ENCODE measurements at regions not wholly inside any gene's neighbourhood (a gene's known extent, or its start where the extent isn't known, plus 50 kb on each side); places are given as distances from the start of the nearest gene placed in this dataset.

- Histone ChIP-seq H3K36me3 (ENCODE audit: insufficient read depth, low read length, poor library complexity, severe bottlenecking) (no peaks in the 10 kb centered on the region), H3K9me3 (ENCODE audit: low read depth, low read length, poor library complexity, severe bottlenecking) (peaks cover 15% of the 10 kb centered on the region), H3K4me1 (ENCODE audit: insufficient read depth, low read length, poor library complexity, severe bottlenecking) (no peaks in the 10 kb centered on the region), H3K4me3 (ENCODE audit: low read depth, low read length, poor library complexity, severe bottlenecking) (no peak overlapping the region), H3K27me3 (replicated peaks; ENCODE audit: insufficient read depth, low read depth, low read length, poor library complexity) (no peaks in the 10 kb centered on the region), H3K27ac (ENCODE audit: low read depth, low read length, poor library complexity, severe bottlenecking) (no peak overlapping the region)
- no peak for DNase-seq (ENCODE audit: low spot score)
- ChIA-PET CTCF (no interaction called here), POLR2A (ENCODE audit: low non-redundant PET) (no interaction called here)
- no peak for TF ChIP-seq EZH2 (IDR thresholded peaks at IDR 0.05; ENCODE audit: borderline replicate concordance, low read depth, low read length, poor library complexity, severe bottlenecking)
- no peak for TF ChIP-seq CTCF (conservative IDR thresholded peaks at IDR 0.05; ENCODE audit: low read depth, low read length)
- BruUV-seq (replicated peaks), result no TSS peak
- intact Hi-C loops (cut with micrococcal nuclease; ENCODE audit: unreplicated experiment), result no loop called here
These were observed 576.7 kb upstream of the SALL3 start for GRCh38 chr18:78402966-78403365.

- ChIA-PET POLR2A (ENCODE audit: low non-redundant PET) (no interaction called here), CTCF (no interaction called here)
- no peak for DNase-seq (ENCODE audit: low spot score)
- no peaks in the 10 kb centered on the region for H3K36me3 ChIP-seq (ENCODE audit: insufficient read depth, low read length, poor library complexity, severe bottlenecking)
- H3K27me3 ChIP-seq (replicated peaks; ENCODE audit: insufficient read depth, low read depth, low read length, poor library complexity), result no peaks in the 10 kb centered on the region
- TF ChIP-seq CTCF (conservative IDR thresholded peaks at IDR 0.05; ENCODE audit: low read depth, low read length) (no peak), EZH2 (IDR thresholded peaks at IDR 0.05; ENCODE audit: borderline replicate concordance, low read depth, low read length, poor library complexity, severe bottlenecking) (no peak)
- H3K4me3 ChIP-seq (ENCODE audit: low read depth, low read length, poor library complexity, severe bottlenecking), result no peak overlapping the region
- no peak overlapping the region for H3K27ac ChIP-seq (ENCODE audit: low read depth, low read length, poor library complexity, severe bottlenecking)
- no peaks in the 10 kb centered on the region for H3K4me1 ChIP-seq (ENCODE audit: insufficient read depth, low read length, poor library complexity, severe bottlenecking)
- BruUV-seq (replicated peaks), result no TSS peak
- intact Hi-C loops (cut with micrococcal nuclease; ENCODE audit: unreplicated experiment), result no loop called here
- peaks cover 16% of the 10 kb centered on the region for H3K9me3 ChIP-seq (ENCODE audit: low read depth, low read length, poor library complexity, severe bottlenecking)
These were observed 576.2 kb upstream of the SALL3 start for GRCh38 chr18:78403371-78403770.

GRCh38 chr18:78405763-78406162 is 573.9 kb upstream of the SALL3 start:
- Histone ChIP-seq H3K9me3 (ENCODE audit: low read depth, low read length, poor library complexity, severe bottlenecking) (peaks cover 28% of the 10 kb centered on the region), H3K4me1 (ENCODE audit: insufficient read depth, low read length, poor library complexity, severe bottlenecking) (no peaks in the 10 kb centered on the region), H3K27me3 (replicated peaks; ENCODE audit: insufficient read depth, low read depth, low read length, poor library complexity) (no peaks in the 10 kb centered on the region), H3K36me3 (ENCODE audit: insufficient read depth, low read length, poor library complexity, severe bottlenecking) (no peaks in the 10 kb centered on the region), H3K27ac (ENCODE audit: low read depth, low read length, poor library complexity, severe bottlenecking) (no peak overlapping the region), H3K4me3 (ENCODE audit: low read depth, low read length, poor library complexity, severe bottlenecking) (no peak overlapping the region)
- no peak for TF ChIP-seq EZH2 (IDR thresholded peaks at IDR 0.05; ENCODE audit: borderline replicate concordance, low read depth, low read length, poor library complexity, severe bottlenecking)
- no peak for TF ChIP-seq CTCF (conservative IDR thresholded peaks at IDR 0.05; ENCODE audit: low read depth, low read length)
- POLR2A ChIA-PET (ENCODE audit: low non-redundant PET), result no interaction called here
- DNase-seq (ENCODE audit: low spot score), result no peak
- intact Hi-C loops (cut with micrococcal nuclease; ENCODE audit: unreplicated experiment), result no loop called here
- no TSS peak for BruUV-seq (replicated peaks)
- CTCF ChIA-PET, result no interaction called here
